Myocyte (in vitro differentiated cells): ENCODE measurements at regions not wholly inside any gene's neighbourhood (a gene's known extent, or its start where the extent isn't known, plus 50 kb on each side); places are given as distances from the start of the nearest gene placed in this dataset.

Experiments
- DNase-seq: peaks from one replicate; pipeline ENCODE4 v3.0.0-alpha.2; 2012; ENCODE audit warnings: low read depth

DNA sequence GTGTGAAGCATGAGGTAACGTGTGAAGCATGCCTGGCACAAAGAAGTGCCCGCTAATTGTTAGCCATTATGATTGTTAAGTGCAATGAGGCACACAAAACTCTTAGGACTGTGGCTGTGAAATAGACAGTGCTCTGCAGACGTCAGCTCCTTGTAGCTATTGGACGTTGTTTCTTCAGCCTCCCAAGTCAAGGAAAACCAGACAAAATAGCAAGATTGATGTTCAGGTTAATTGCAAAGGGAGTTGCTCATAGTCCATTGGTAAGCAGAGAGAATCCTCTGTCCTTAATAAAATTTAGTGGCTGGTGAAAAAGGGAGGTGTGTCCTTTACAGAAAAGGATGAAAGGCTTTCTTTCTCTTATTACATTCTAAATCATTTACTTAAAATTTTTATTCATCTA, 54.6 kb upstream of the MBP start:
- DNase-seq = no peak

GRCh38 chr18:77191071-77191751, 58.4 kb upstream of the GALR1 start:
- DNase-seq = peak; percentile 67

- DNase-seq = no peak
Observed at GRCh38 chr18:77197073-77197472, 52.6 kb upstream of the GALR1 start.

GRCh38 chr18:77198663-77199062, 51.0 kb upstream of the GALR1 start:
- no peak for DNase-seq

DNA sequence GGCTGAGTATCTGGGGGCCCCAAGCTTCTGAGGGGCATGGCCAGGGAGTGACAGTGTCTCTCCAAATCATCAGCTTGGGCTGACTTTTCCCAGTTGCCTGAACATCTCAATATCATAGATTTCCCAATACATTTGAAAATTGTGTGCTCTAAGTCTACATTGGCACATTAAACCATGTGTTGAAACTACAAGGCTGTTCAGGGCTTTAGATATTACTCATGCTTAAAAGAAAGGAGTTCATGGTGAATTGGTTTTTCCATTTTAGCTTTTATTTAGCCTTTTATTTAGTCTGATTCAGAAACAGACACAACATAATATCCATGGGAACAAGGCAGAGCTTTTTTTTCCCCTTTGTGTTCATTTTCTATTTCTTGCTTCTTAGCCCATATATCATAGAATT, 49.9 kb upstream of the GALR1 start:
- DNase-seq = no peak
